Suprapubic skin (tissue), 3 donors: ENCODE measurements at regions not wholly inside any gene's neighbourhood (a gene's known extent, or its start where the extent isn't known, plus 50 kb on each side); places are given as distances from the start of the nearest gene placed in this dataset.

ENCODE experiments used
- CTCF ChIP-seq, 2 donors: fragments of 200-600 bp in 1 of 2; fragments of 450-650 bp in 1 of 2; sonication (generic) in 1 of 2; IDR thresholded peaks; one replicate each; pipeline ENCODE4 v1.5.1; 2016 to 2019; ENCODE audit warnings: antibody characterized with exemption in 2 of 2, mild to moderate bottlenecking in 1 of 2, moderate library complexity in 1 of 2
- POLR2A ChIP-seq, 2 donors: fragments of 450-650 bp; IDR thresholded peaks; one replicate each; pipeline ENCODE4 v1.6.1; 2017; ENCODE audit warnings: antibody characterized with exemption in 2 of 2, mild to moderate bottlenecking in 2 of 2, moderate library complexity in 2 of 2

DNA sequence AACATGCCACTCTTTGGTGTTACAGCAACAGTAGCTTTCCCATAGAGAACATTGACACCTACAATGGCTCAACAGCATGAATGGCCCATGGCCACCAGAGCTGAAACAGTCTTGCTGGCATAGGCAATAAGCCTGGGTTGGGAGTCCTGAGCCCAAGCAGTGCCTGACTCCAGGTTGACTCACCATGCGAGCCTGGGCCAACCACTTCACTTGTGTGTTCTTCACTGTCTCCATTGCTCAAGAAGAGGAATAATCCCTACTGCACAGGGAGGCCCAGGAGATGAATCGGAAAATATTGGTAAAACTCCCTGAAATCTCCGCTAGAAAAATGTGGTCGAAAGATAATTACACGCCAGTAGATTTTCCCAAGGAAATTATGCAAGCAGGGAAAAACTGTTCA is 89.2 kb upstream of the INHBA start:
- TF ChIP-seq CTCF (IDR thresholded peaks at IDR 0.05) (no peak), POLR2A (IDR thresholded peaks at IDR 0.05) (no peak)
